K562 (cell line): ENCODE measurements at regions not wholly inside any gene's neighbourhood (a gene's known extent, or its start where the extent isn't known, plus 50 kb on each side); places are given as distances from the start of the nearest gene placed in this dataset.

Experiments used
- ATAC-seq: fragments of 200-7000 bp; cut with Tn5 transposase; 3 replicates; pipeline ENCODE4 v1.9.1; 2020; ENCODE audit warnings: moderate library complexity
- BruUV-seq: library from RNA; stranded (reverse); fragments of 400-500 nt; replicated peaks from 2 replicates; lab custom pipeline; 2021; lab: Mats Ljungman, UMichigan
- CTCF ChIA-PET: fragments of 300-600 bp; formaldehyde crosslinking; extraction: SDS; loops from one replicate; lab custom pipeline; 2021; ENCODE audit warnings: low intra/inter-chr PET ratio; lab: Yijun Ruan, JAX
- POLR2A ChIA-PET: fragments of 300-600, 350-650 bp; sonication (Branson Sonifier 250); formaldehyde crosslinking; extraction: SDS; loops from one replicate; lab custom pipeline; 2021; ENCODE audit warnings: antibody characterized with exemption, inconsistent platforms; lab: Yijun Ruan, JAX
- DNase-seq, 4 experiments: peaks; one replicate each; pipeline versions ENCODE4 v3.0.0 to v3.0.0-alpha.2; 2011 to 2018; ENCODE audit warnings: low spot score in 3 of 4, mixed read lengths in 3 of 4; ENCODE audit errors: extremely low read depth in 1 of 4
- FAIRE-seq: peaks from 2 replicates; lab custom pipeline; 2011; peaks lifted over from hg19 to GRCh38; lab: Jason Lieb, UNC
- H2AFZ ChIP-seq: 2 replicates; pipeline ENCODE4 v1.6.0; 2011; ENCODE audit warnings: low read depth, low read length, control low read depth, inconsistent platforms
- H3K27ac ChIP-seq: fragments of 200-600 bp; 3 replicates; pipeline ENCODE4 v1.8.0; 2011; ENCODE audit warnings: low read depth, mild to moderate bottlenecking, control low read depth, inconsistent platforms, low read length, moderate library complexity, mixed read lengths; ENCODE audit errors: extremely low read depth
- H3K27me3 ChIP-seq, 2 experiments: fragments of 300-600 bp in 1 of 2; 2 replicates in 1 of 2; 3 replicates in 1 of 2; pipeline versions ENCODE4 v1.6.0 to v1.8.0; 2011; ENCODE audit warnings: inconsistent platforms in 2 of 2, low read length in 2 of 2, mild to moderate bottlenecking in 1 of 2, mixed read lengths in 1 of 2, moderate library complexity in 1 of 2; ENCODE audit not compliant: control insufficient read depth in 2 of 2, insufficient read depth in 2 of 2
- H3K36me3 ChIP-seq: fragments of 300-600 bp; 3 replicates; pipeline ENCODE4 v1.8.0; 2011; ENCODE audit warnings: mild to moderate bottlenecking, low read length, inconsistent platforms; ENCODE audit not compliant: control insufficient read depth, insufficient read depth
- H3K4me1 ChIP-seq, 2 experiments: fragments of 200-600 bp in 1 of 2; replicated peaks in 1 of 2; 2 replicates in 1 of 2; 3 replicates in 1 of 2; pipeline versions ENCODE4 v1.5.1 to v1.8.0; 2011; ENCODE audit warnings: inconsistent platforms in 2 of 2, low read length in 2 of 2, mild to moderate bottlenecking in 1 of 2, mixed read lengths in 1 of 2, moderate library complexity in 1 of 2; ENCODE audit not compliant: control insufficient read depth in 2 of 2, insufficient read depth in 2 of 2
- H3K4me2 ChIP-seq: 2 replicates; pipeline ENCODE4 v1.6.1; 2011; ENCODE audit warnings: low read length, control low read depth, inconsistent platforms, mixed read lengths; ENCODE audit not compliant: insufficient read depth
- H3K4me3 ChIP-seq: fragments of 200-600 bp; sonication (generic), shearing (Covaris generic); 2 replicates; pipeline ENCODE4 v1.5.1; 2016; ENCODE audit warnings: control low read depth, inconsistent platforms
- H3K79me2 ChIP-seq: fragments of 200-600 bp; 3 replicates; pipeline ENCODE4 v1.8.0; 2011; ENCODE audit warnings: low read length, inconsistent platforms; ENCODE audit not compliant: control insufficient read depth, insufficient read depth
- H3K9ac ChIP-seq, 2 experiments: 2 replicates each; pipeline versions ENCODE4 v1.6.0 to v1.6.1; 2011; ENCODE audit warnings: low read depth in 2 of 2, low read length in 2 of 2, control low read depth in 1 of 2, inconsistent platforms in 1 of 2, mild to moderate bottlenecking in 1 of 2, mixed read lengths in 1 of 2; ENCODE audit not compliant: insufficient read depth in 1 of 2
- H3K9me1 ChIP-seq: one replicate; pipeline ENCODE4 v1.6.0; 2011; ENCODE audit warnings: inconsistent platforms, mild to moderate bottlenecking, low read length, moderate library complexity; ENCODE audit not compliant: control insufficient read depth, insufficient read depth
- H3K9me3 ChIP-seq: replicated peaks from 2 replicates; pipeline ENCODE4 v1.5.1; 2011; ENCODE audit warnings: low read depth, low read length, inconsistent platforms; ENCODE audit not compliant: control insufficient read depth, insufficient read depth
- H4K20me1 ChIP-seq: replicated peaks from 2 replicates; pipeline ENCODE4 v1.6.1; 2011; ENCODE audit warnings: low read length, inconsistent platforms, mixed read lengths; ENCODE audit not compliant: control insufficient read depth, insufficient read depth
- RBM14 ChIP-seq: fragments of 200-400 bp; formaldehyde crosslinking; IDR thresholded peaks from 2 replicates; pipeline ENCODE4 v1.6.1; 2018; ENCODE audit warnings: low read depth, mild to moderate bottlenecking, low read length, moderate library complexity, borderline replicate concordance; ENCODE audit not compliant: insufficient read depth
- STAT6 ChIP-seq: sonication (generic); formaldehyde crosslinking; IDR thresholded peaks from 2 replicates; pipeline ENCODE4 v1.8.1; 2023; ENCODE audit warnings: mild to moderate bottlenecking, missing genetic modification reagents
- WGBS: fragments of 100-300 bp; shearing (Covaris generic); methylation state at CpG from one replicate; pipeline ENCODE4 v1.1.6; 2016; ENCODE audit warnings: low coverage, mixed read lengths; ENCODE audit not compliant: insufficient coverage; ENCODE audit errors: missing lambda C conversion rate; 5-methylcytosine and 5-hydroxymethylcytosine counted together
- in situ Hi-C: fragments of 300-500 bp; cut with MboI; formaldehyde crosslinking; loops from 4 replicates; pipeline ENCODE4 v1.15.0; 2018; ENCODE audit warnings: inconsistent platforms, mixed read lengths
- intact Hi-C: fragments of 100-400 bp; cut with micrococcal nuclease; formaldehyde crosslinking; loops from 2 replicates; pipeline ENCODE4 v1.14.2; 2022

DNA sequence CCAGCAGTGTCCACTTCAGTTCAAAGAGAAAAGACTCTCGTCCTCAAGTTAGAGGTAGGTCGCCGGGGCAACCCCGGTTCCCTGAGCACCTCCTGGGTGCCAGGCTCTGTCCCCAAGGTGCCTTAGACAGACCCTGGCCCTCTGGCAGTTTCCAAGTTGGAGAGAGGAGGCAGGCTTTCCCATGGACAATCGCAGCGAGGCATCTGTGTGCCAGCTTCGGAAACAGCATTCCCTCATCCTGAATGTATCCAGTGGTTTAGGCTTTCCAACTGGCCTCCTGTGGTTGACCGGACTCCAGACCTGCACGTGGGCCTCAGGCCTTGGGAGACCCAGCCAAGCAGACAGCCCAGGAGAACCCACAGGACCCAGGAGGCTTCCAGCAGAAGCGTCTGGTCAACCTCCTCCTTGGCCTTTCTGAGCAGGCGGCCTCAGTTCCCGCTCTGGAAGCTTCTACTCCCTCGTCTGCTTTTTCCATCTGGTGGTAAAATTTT is 70.3 kb downstream of the KCNF1 start:
- Histone ChIP-seq H3K36me3 (no peaks in the 10 kb centered on the region), H3K4me3 (no peak overlapping the region), H3K4me2 (no peak overlapping the region), H3K9ac (no peak overlapping the region), H3K79me2 (no peaks in the 10 kb centered on the region), H3K9me3 (no peaks in the 10 kb centered on the region), H3K9me1 (no peaks in the 10 kb centered on the region), H3K27me3 (peaks cover 34 to 68% of the 10 kb centered on the region in 2 experiments; a peak in 4 of 5 replicates), H3K27ac (no peak overlapping the region), H3K4me1 (no peaks in the 10 kb centered on the region; a peak in 1 of 5 replicates), H4K20me1 (no peaks in the 10 kb centered on the region; the same call in 1 of the 2 replicates), H2AFZ (no peak overlapping the region)
- POLR2A ChIA-PET = no interaction called here
- intact Hi-C loops = no loop called here
- ATAC-seq (no peak), FAIRE-seq (no peak), DNase-seq (no peak)
- no peak for TF ChIP-seq STAT6
- no peak for TF ChIP-seq RBM14
- WGBS = under 1% methylated on average over 13 of the region's 13 CpGs
- no TSS peak for BruUV-seq
- CTCF ChIA-PET = no interaction called here
- in situ Hi-C loops = no loop called here
